Esophagus (tissue), 2 donors: ENCODE measurements at regions not wholly inside any gene's neighbourhood (a gene's known extent, or its start where the extent isn't known, plus 50 kb on each side); places are given as distances from the start of the nearest gene placed in this dataset.

Experiments
- H3K27ac ChIP-seq, 2 donors: one replicate each; pipeline ENCODE4 v1.5.1; 2013; ENCODE audit warnings: low read depth in 2 of 2, mild to moderate bottlenecking in 2 of 2, inconsistent platforms in 1 of 2, low read length in 1 of 2, moderate library complexity in 1 of 2
- H3K27me3 ChIP-seq, 2 donors: one replicate each; pipeline ENCODE4 v1.6.1; 2013; ENCODE audit warnings: low read length in 2 of 2, control low read depth in 1 of 2, mild to moderate bottlenecking in 1 of 2; ENCODE audit not compliant: insufficient read depth in 2 of 2, control insufficient read depth in 1 of 2
- H3K36me3 ChIP-seq, 2 donors: one replicate each; pipeline ENCODE4 v1.6.1; 2013; ENCODE audit warnings: low read length in 1 of 2; ENCODE audit not compliant: control insufficient read depth in 2 of 2, insufficient read depth in 2 of 2
- H3K4me1 ChIP-seq, 2 donors: one replicate each; pipeline ENCODE4 v1.6.1; 2013; ENCODE audit warnings: low read length in 1 of 2; ENCODE audit not compliant: control insufficient read depth in 2 of 2, insufficient read depth in 2 of 2
- H3K4me3 ChIP-seq, 2 donors: one replicate each; pipeline ENCODE4 v1.5.1; 2013; ENCODE audit warnings: low read length in 2 of 2, mild to moderate bottlenecking in 2 of 2, low read depth in 1 of 2, moderate library complexity in 1 of 2
- H3K9me3 ChIP-seq, 2 donors: one replicate each; pipeline ENCODE4 v1.6.1; 2013; ENCODE audit warnings: mild to moderate bottlenecking in 2 of 2, low read depth in 1 of 2, low read length in 1 of 2, moderate library complexity in 1 of 2; ENCODE audit not compliant: control insufficient read depth in 2 of 2, insufficient read depth in 1 of 2
- WGBS, 2 donors: extraction: QIAGEN DNeasy Blood & Tissue Kit; methylation state at CpG; one replicate each; pipeline ENCODE4 v1.1.7; 2013; 5-methylcytosine and 5-hydroxymethylcytosine counted together
- donor health status: healthy with polysubstance abuse.
- donor health status: Bipolar disorder and iron deficiency.

DNA sequence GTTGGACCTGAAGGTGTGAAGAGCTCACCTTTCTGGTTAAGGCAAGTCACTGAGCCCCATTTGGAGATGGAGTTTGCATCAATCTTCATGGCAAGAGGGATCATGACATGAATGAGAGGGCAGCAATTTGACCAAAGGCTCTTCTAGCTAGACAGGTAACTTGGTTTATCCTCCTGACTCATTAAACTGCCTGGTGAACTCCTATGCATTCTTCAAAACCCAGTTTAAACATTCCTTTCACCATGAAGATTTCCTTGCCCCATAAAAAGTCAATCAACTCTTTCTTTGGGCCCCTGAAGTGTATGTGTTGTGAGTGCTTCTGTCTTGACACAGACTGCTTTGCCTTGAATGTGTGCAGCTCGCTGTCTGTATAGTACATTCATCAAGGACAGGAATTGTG lies 120.0 kb upstream of the FOXF1 start:
- H3K9me3 ChIP-seq: no peaks in the 10 kb centered on the region
- 92 to 93% methylated on average over 1 of the region's 1 CpG for WGBS, 2 donors
- H3K4me3 ChIP-seq: no peak overlapping the region
- H3K27ac ChIP-seq: no peak overlapping the region
- no peaks in the 10 kb centered on the region for H3K4me1 ChIP-seq
- H3K36me3 ChIP-seq: no peaks in the 10 kb centered on the region
- no peaks in the 10 kb centered on the region for H3K27me3 ChIP-seq

GRCh38 chr16:86391486-86391885 lies 118.8 kb upstream of the FOXF1 start:
- no peaks in the 10 kb centered on the region for H3K9me3 ChIP-seq
- H3K4me3 ChIP-seq: no peak overlapping the region
- no peak overlapping the region for H3K27ac ChIP-seq
- H3K27me3 ChIP-seq: no peaks in the 10 kb centered on the region
- WGBS, 2 donors: 73 to 89% methylated on average over 6 of the region's 6 CpGs
- H3K36me3 ChIP-seq: no peaks in the 10 kb centered on the region
- H3K4me1 ChIP-seq: no peaks in the 10 kb centered on the region

GRCh38 chr16:86391984-86392383 lies 118.3 kb upstream of the FOXF1 start:
- Histone ChIP-seq H3K4me3 (no peak overlapping the region), H3K36me3 (no peaks in the 10 kb centered on the region), H3K27ac (no peak overlapping the region), H3K9me3 (no peaks in the 10 kb centered on the region), H3K4me1 (no peaks in the 10 kb centered on the region), H3K27me3 (no peaks in the 10 kb centered on the region)
- WGBS, 2 donors: 71 to 77% methylated on average over 9 of the region's 9 CpGs

- Histone ChIP-seq H3K27ac (no peak overlapping the region), H3K4me3 (no peak overlapping the region), H3K27me3 (no peaks in the 10 kb centered on the region), H3K4me1 (no peaks in the 10 kb centered on the region), H3K9me3 (no peaks in the 10 kb centered on the region), H3K36me3 (no peaks in the 10 kb centered on the region)
- WGBS, 2 donors: 78 to 81% methylated on average over 8 of the region's 8 CpGs
Observed at GRCh38 chr16:86392436-86393152, 117.7 kb upstream of the FOXF1 start.

DNA sequence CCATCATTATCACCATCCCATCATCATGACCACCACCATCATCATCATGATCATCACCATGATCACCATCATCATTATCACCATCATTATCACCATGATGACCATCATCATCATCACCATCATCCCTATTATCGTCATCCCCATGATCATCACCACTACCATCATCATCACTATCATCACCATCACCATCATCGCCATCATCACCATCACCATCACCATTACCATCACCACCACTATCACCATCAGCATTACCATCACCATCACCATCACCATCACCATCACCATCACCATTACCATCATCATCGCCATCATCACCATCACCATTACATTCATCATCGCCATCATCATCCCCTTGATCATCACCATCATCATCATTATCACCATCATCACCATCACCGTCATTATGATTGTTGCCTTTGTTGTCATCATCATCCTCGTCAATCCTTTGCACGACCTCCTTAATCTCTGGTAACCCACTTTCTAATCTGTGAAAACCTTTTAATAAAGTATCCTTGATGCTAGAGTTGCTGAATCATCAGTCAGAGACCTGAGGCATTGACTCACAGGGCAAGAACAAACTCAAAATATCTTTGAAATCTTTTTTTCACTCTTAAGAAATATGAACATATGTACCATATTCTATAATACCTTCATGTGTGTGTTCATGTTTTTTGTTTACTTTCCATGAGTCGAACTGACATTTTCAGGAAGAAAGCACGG lies 116.3 kb upstream of the FOXF1 start:
- 87 to 90% methylated on average over 9 of the region's 9 CpGs for WGBS, 2 donors
- no peak overlapping the region for H3K27ac ChIP-seq
- H3K27me3 ChIP-seq: no peaks in the 10 kb centered on the region
- no peaks in the 10 kb centered on the region for H3K9me3 ChIP-seq
- no peaks in the 10 kb centered on the region for H3K36me3 ChIP-seq
- no peak overlapping the region for H3K4me3 ChIP-seq
- no peaks in the 10 kb centered on the region for H3K4me1 ChIP-seq

DNA sequence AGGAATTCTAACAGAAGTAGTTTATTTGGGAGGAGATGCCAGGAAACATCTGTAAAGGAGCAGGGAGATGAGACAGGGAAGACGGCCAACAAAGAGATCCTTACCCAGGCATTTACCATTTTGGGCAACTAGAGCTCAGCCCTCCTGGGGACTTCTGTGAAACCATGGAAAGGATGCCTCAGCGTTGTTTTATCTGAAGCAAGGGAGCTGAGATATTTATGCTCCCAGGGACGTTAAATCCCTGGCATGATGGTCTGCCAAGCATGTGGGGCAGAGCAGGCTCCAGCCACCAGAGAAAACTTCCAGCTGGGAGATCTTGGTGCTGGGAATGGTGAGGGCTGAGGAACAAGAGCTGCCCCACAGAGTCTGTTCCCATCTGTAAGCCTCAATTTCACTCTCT lies 114.8 kb upstream of the FOXF1 start:
- H3K4me3 ChIP-seq: no peak overlapping the region
- no peak overlapping the region for H3K27ac ChIP-seq
- WGBS, 2 donors: 46 to 54% methylated on average over 3 of the region's 3 CpGs
- no peaks in the 10 kb centered on the region for H3K27me3 ChIP-seq
- no peaks in the 10 kb centered on the region for H3K9me3 ChIP-seq
- H3K4me1 ChIP-seq: no peaks in the 10 kb centered on the region
- H3K36me3 ChIP-seq: no peaks in the 10 kb centered on the region

- Histone ChIP-seq H3K36me3 (no peaks in the 10 kb centered on the region), H3K27me3 (no peaks in the 10 kb centered on the region), H3K4me1 (no peaks in the 10 kb centered on the region), H3K27ac (peak overlapping the region; percentile 78), H3K9me3 (no peaks in the 10 kb centered on the region), H3K4me3 (no peak overlapping the region)
- WGBS, 2 donors: 34 to 47% methylated on average over 10 of the region's 10 CpGs
Observed at GRCh38 chr16:86396422-86396821, 113.9 kb upstream of the FOXF1 start.

DNA sequence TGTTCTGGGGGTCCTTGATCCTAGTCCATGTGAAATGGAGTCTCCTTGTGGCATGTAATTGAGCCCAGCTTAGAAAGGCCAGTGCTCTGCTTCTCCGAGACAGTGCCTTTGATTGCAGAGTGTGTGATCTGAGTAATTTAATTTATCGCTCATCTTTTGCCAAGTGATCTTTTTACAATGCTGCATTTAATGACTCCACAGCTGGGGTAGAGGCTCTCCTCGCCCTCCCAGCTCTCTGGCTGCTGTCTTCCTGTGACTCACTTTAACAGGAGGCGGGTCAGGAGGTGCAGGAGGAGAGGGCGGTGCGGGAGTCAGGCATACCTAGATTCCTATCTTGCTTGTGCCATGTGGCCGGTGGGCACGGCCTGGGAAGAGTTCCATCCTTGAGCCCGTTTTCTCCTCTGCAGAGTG lies 113.4 kb upstream of the FOXF1 start:
- peak overlapping the region; percentile 78 for H3K27ac ChIP-seq
- H3K36me3 ChIP-seq: no peaks in the 10 kb centered on the region
- H3K27me3 ChIP-seq: no peaks in the 10 kb centered on the region
- H3K9me3 ChIP-seq: no peaks in the 10 kb centered on the region
- WGBS, 2 donors: 52% methylated on average over 9 of the region's 9 CpGs
- H3K4me1 ChIP-seq: no peaks in the 10 kb centered on the region
- no peak overlapping the region for H3K4me3 ChIP-seq

GRCh38 chr16:86398201-86398600 lies 112.1 kb upstream of the FOXF1 start:
- no peak overlapping the region for H3K4me3 ChIP-seq
- H3K27ac ChIP-seq: no peak overlapping the region
- 72 to 80% methylated on average over 6 of the region's 6 CpGs for WGBS, 2 donors
- no peaks in the 10 kb centered on the region for H3K27me3 ChIP-seq
- H3K4me1 ChIP-seq: no peaks in the 10 kb centered on the region
- no peaks in the 10 kb centered on the region for H3K36me3 ChIP-seq
- H3K9me3 ChIP-seq: no peaks in the 10 kb centered on the region

GRCh38 chr16:86398622-86399021 lies 111.7 kb upstream of the FOXF1 start:
- H3K36me3 ChIP-seq: no peaks in the 10 kb centered on the region
- no peaks in the 10 kb centered on the region for H3K4me1 ChIP-seq
- H3K27me3 ChIP-seq: no peaks in the 10 kb centered on the region
- H3K4me3 ChIP-seq: no peak overlapping the region
- 80 to 82% methylated on average over 4 of the region's 4 CpGs for WGBS, 2 donors
- no peaks in the 10 kb centered on the region for H3K9me3 ChIP-seq
- no peak overlapping the region for H3K27ac ChIP-seq
